K562 (cell line): ENCODE measurements at regions not wholly inside any gene's neighbourhood (a gene's known extent, or its start where the extent isn't known, plus 50 kb on each side); places are given as distances from the start of the nearest gene placed in this dataset.

ENCODE experiments used
- AFF1 ChIP-seq, 2 experiments: fragments of 450-650 bp; IDR thresholded peaks; 2 replicates each; pipeline ENCODE4 v1.6.1; 2018; ENCODE audit warnings: mild to moderate bottlenecking in 2 of 2, low read depth in 1 of 2; ENCODE audit not compliant: partially characterized antibody in 2 of 2
- E4F1 ChIP-seq: fragments of 250-450 bp; sonication (Bioruptor Pico); IDR thresholded peaks from 2 replicates; pipeline ENCODE4 v1.5.0; 2021; ENCODE audit warnings: mild to moderate bottlenecking, borderline replicate concordance
- ZNF407 ChIP-seq: fragments of 450-650 bp; IDR thresholded peaks from 2 replicates; pipeline ENCODE4 v1.6.1; 2016; ENCODE audit warnings: low read depth

GRCh38 chr13:111595791-111596190 lies 275.3 kb downstream of the TEX29 start (continued):
- no peak for TF ChIP-seq ZNF407
- no peak for TF ChIP-seq E4F1 (CRISPR knock-in tag)
- no peak for TF ChIP-seq AFF1 (IDR thresholded peaks at IDR 0.05; ENCODE audit: low read depth in 1 of 2, partially characterized antibody in 2 of 2)
